RWPE2 (cell line): ENCODE measurements at regions not wholly inside any gene's neighbourhood (a gene's known extent, or its start where the extent isn't known, plus 50 kb on each side); places are given as distances from the start of the nearest gene placed in this dataset.

ENCODE experiments used
- ATAC-seq: fragments of 200-7000 bp; cut with Tn5 transposase; 3 replicates; pipeline ENCODE4 v1.9.1; 2021; ENCODE audit warnings: low read depth
- DNase-seq: peaks from one replicate; pipeline ENCODE4 v3.0.0-alpha.2; 2020; ENCODE audit warnings: low spot score
- H3K27ac ChIP-seq: fragments of 450-650 bp; 2 replicates; pipeline ENCODE4 v1.5.1; 2017; ENCODE audit warnings: mild to moderate bottlenecking; ENCODE audit not compliant: poor library complexity, severe bottlenecking
- H3K27me3 ChIP-seq: fragments of 250-450 bp; sonication (Bioruptor Pico); 2 replicates; pipeline ENCODE4 v1.5.1; 2021; ENCODE audit warnings: mild to moderate bottlenecking, moderate library complexity; ENCODE audit not compliant: insufficient read depth, poor library complexity, severe bottlenecking
- H3K36me3 ChIP-seq: fragments of 250-450 bp; sonication (Bioruptor Pico); 2 replicates; pipeline ENCODE4 v1.5.1; 2020; ENCODE audit warnings: low read depth, mild to moderate bottlenecking, moderate library complexity
- H3K4me1 ChIP-seq: fragments of 250-450 bp; sonication (Bioruptor Pico); 2 replicates; pipeline ENCODE4 v1.5.1; 2021; ENCODE audit warnings: mild to moderate bottlenecking, moderate library complexity; ENCODE audit not compliant: insufficient read depth, poor library complexity, severe bottlenecking
- H3K4me3 ChIP-seq: fragments of 250-450 bp; sonication (Bioruptor Pico); 2 replicates; pipeline ENCODE4 v1.5.1; 2021; ENCODE audit warnings: mild to moderate bottlenecking, moderate library complexity; ENCODE audit not compliant: severe bottlenecking
- H3K9me3 ChIP-seq: fragments of 250-450 bp; sonication (Bioruptor Pico); 2 replicates; pipeline ENCODE4 v1.5.1; 2021; ENCODE audit warnings: mild to moderate bottlenecking, moderate library complexity; ENCODE audit not compliant: severe bottlenecking
- TF ChIP-seq, protein P1 (sequence below): fragments of 450-650 bp; IDR thresholded peaks from one replicate; pipeline ENCODE4 v1.5.1; 2017; ENCODE audit warnings: mild to moderate bottlenecking, moderate library complexity; ENCODE audit not compliant: poor library complexity, severe bottlenecking

DNA sequence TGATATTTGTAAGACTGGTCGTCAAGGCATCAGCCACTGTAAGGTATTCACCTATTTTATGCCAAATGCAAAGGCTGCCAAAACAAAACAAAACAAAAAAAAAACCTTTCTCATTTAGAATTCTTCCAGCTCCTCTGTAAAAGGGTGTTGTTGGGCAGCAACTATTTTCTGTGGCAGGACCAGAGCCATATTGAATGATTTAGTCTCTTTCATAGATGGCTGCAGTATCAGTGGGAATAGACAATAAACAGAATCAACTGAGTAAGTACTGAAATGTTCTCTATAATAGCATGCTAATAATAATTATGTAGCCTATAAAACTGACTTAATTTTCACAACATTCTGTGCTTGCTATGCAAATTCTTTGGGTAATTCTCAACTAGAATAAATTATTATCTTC lies 389.7 kb upstream of the PABPC4L start:
- H3K4me3 ChIP-seq, result no peak overlapping the region
- DNase-seq, result no peak
- ATAC-seq, result no peak
- TF ChIP-seq, protein P1, sequence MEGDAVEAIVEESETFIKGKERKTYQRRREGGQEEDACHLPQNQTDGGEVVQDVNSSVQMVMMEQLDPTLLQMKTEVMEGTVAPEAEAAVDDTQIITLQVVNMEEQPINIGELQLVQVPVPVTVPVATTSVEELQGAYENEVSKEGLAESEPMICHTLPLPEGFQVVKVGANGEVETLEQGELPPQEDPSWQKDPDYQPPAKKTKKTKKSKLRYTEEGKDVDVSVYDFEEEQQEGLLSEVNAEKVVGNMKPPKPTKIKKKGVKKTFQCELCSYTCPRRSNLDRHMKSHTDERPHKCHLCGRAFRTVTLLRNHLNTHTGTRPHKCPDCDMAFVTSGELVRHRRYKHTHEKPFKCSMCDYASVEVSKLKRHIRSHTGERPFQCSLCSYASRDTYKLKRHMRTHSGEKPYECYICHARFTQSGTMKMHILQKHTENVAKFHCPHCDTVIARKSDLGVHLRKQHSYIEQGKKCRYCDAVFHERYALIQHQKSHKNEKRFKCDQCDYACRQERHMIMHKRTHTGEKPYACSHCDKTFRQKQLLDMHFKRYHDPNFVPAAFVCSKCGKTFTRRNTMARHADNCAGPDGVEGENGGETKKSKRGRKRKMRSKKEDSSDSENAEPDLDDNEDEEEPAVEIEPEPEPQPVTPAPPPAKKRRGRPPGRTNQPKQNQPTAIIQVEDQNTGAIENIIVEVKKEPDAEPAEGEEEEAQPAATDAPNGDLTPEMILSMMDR, result no peak
- no peaks in the 10 kb centered on the region for H3K36me3 ChIP-seq
- H3K9me3 ChIP-seq, result no peaks in the 10 kb centered on the region
- no peak overlapping the region for H3K27ac ChIP-seq
- no peaks in the 10 kb centered on the region for H3K4me1 ChIP-seq
- H3K27me3 ChIP-seq, result no peaks in the 10 kb centered on the region

GRCh38 chr4:134585972-134586371 lies 384.4 kb upstream of the PABPC4L start:
- no peaks in the 10 kb centered on the region for H3K27me3 ChIP-seq
- TF ChIP-seq, protein P1, result no peak
- H3K27ac ChIP-seq, result no peak overlapping the region
- no peaks in the 10 kb centered on the region for H3K36me3 ChIP-seq
- no peaks in the 10 kb centered on the region for H3K9me3 ChIP-seq
- H3K4me3 ChIP-seq, result no peak overlapping the region
- no peaks in the 10 kb centered on the region for H3K4me1 ChIP-seq
- DNase-seq (no peak), ATAC-seq (no peak)

GRCh38 chr4:134567461-134567860 lies 365.9 kb upstream of the PABPC4L start:
- TF ChIP-seq, protein P1, result no peak
- no peaks in the 10 kb centered on the region for H3K36me3 ChIP-seq
- H3K9me3 ChIP-seq, result no peaks in the 10 kb centered on the region
- no peak overlapping the region for H3K4me3 ChIP-seq
- no peak for ATAC-seq
- DNase-seq, result no peak
- H3K27ac ChIP-seq, result no peak overlapping the region
- no peaks in the 10 kb centered on the region for H3K27me3 ChIP-seq
- H3K4me1 ChIP-seq, result no peaks in the 10 kb centered on the region

DNA sequence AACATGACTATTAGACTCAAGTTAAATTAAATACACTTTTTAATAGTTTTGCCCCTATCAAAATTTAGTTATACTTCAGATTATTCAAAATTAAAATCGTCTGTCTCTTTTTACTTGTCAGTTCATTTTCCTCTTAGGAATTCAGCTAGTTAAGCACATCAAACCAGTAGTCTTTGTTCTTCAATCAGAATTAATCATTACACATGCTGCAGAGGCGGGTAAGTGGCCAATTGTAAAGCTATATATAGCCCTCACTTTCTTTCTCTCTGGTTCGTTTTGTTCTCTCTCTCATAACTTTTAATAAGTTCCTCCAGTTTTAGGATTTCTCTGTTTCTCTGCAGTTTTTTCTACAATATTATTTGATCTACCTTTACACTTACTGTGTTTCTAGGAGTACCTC lies 359.1 kb upstream of the PABPC4L start:
- DNase-seq (no peak), ATAC-seq (no peak)
- no peaks in the 10 kb centered on the region for H3K9me3 ChIP-seq
- no peak overlapping the region for H3K27ac ChIP-seq
- TF ChIP-seq, protein P1, result no peak
- no peaks in the 10 kb centered on the region for H3K4me1 ChIP-seq
- H3K4me3 ChIP-seq, result no peak overlapping the region
- H3K27me3 ChIP-seq, result no peaks in the 10 kb centered on the region
- no peaks in the 10 kb centered on the region for H3K36me3 ChIP-seq

DNA sequence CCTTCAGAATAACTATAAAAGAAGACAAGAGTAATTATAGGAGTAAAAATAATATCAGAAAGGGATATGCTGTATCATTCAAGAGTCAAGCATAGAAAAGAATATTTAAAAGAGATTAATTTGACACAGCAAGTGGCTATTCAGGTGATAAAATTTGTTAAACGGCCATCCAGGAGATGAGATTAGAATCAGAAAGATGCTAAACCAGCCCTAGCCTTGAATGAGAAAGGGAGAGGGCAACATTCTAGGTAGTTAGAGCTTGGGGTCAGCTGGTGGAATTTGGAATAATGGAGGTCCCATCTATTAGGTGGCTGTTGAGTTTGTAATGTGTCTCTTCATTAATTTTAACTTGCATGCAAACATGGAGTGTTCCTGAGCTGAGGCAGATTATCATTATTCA lies 350.5 kb upstream of the PABPC4L start:
- TF ChIP-seq, protein P1, result no peak
- Histone ChIP-seq H3K9me3 (peaks cover 4% of the 10 kb centered on the region), H3K4me3 (no peak overlapping the region), H3K36me3 (no peaks in the 10 kb centered on the region), H3K27me3 (no peaks in the 10 kb centered on the region), H3K4me1 (no peaks in the 10 kb centered on the region), H3K27ac (no peak overlapping the region)
- ATAC-seq, result no peak
- no peak for DNase-seq
